ENCODE measurements at regions not wholly inside any gene's neighbourhood (a gene's known extent, or its start where the extent isn't known, plus 50 kb on each side); places are given as distances from the start of the nearest gene placed in this dataset.
"Not testable (repeated sequence)": the region's sequence is repeated elsewhere in the genome, so short reads cannot be mapped to it uniquely, and the experiment has no call there.

GRCh38 chr13:33556828-33557227, 261.1 kb upstream of the RFC3 start:
- TF ChIP-seq CTCF (IDR thresholded peaks at IDR 0.05; ENCODE audit: borderline replicate concordance), result no peak
- Histone ChIP-seq H3K4me1 (peaks cover 34% of the 10 kb centered on the region), H3K27ac (replicated peaks) (no peak overlapping the region), H3K9me3 (replicated peaks) (no peaks in the 10 kb centered on the region), H3K27me3 (ENCODE audit: low read depth) (no peaks in the 10 kb centered on the region), H3K4me3 (no peak overlapping the region), H3K36me3 (no peaks in the 10 kb centered on the region)
- no peak for DNase-seq
- intact Hi-C loops (cut with micrococcal nuclease), result no loop called here

DNA sequence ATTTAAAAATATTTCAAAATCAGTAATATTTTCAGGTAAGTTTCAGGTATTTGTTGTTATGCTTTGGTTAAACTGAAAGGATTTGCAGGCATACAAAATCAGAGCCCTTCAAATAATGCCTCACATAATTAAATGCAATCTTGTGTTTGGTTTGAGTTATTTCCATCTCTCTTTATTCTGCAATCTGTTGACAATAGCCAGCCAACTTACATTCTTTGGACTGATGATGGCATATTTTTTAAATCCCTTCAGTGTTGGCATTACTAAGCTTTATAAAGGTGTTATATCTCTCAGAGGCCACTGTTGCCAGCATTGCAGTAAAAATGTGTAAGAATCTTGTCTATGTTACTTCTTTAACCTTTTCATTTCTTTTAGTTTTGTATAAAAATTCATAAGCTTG, 257.2 kb upstream of the RFC3 start:
- Histone ChIP-seq H3K9me3 (replicated peaks) (no peaks in the 10 kb centered on the region), H3K4me1 (peaks cover 20% of the 10 kb centered on the region), H3K36me3 (no peaks in the 10 kb centered on the region), H3K27ac (replicated peaks) (no peak overlapping the region), H3K27me3 (ENCODE audit: low read depth) (no peaks in the 10 kb centered on the region), H3K4me3 (no peak overlapping the region)
- intact Hi-C loops (cut with micrococcal nuclease), result no loop called here
- no peak for DNase-seq
- TF ChIP-seq CTCF (IDR thresholded peaks at IDR 0.05; ENCODE audit: borderline replicate concordance), result no peak

DNA sequence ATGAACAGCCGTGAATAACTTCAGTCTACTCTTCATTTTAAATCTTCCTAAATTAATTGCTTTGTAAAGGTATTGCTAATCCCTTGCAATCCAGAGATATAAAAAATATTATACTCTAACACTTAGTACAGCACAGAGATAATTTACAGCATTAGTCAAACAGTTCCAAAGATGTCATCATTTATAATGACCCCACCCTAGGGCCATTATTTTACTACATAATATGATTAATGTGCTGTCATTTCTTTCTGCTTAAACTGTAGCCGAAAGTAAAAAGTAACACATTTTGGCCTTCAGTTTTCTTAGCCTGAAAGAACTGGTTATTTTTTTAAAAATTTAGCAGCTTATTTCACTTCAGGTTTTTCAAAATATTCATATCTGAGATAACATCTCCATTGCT, 256.3 kb upstream of the RFC3 start:
- Histone ChIP-seq H3K36me3 (no peaks in the 10 kb centered on the region), H3K27me3 (ENCODE audit: low read depth) (no peaks in the 10 kb centered on the region), H3K9me3 (replicated peaks) (no peaks in the 10 kb centered on the region), H3K27ac (replicated peaks) (no peak overlapping the region), H3K4me3 (no peak overlapping the region), H3K4me1 (peaks cover 26% of the 10 kb centered on the region)
- TF ChIP-seq CTCF (IDR thresholded peaks at IDR 0.05; ENCODE audit: borderline replicate concordance), result no peak
- intact Hi-C loops (cut with micrococcal nuclease), result no loop called here
- no peak for DNase-seq

GRCh38 chr13:33571618-33572017, 246.3 kb upstream of the RFC3 start:
- Histone ChIP-seq H3K4me3 (no peak overlapping the region), H3K36me3 (no peaks in the 10 kb centered on the region), H3K27ac (replicated peaks) (no peak overlapping the region), H3K4me1 (peaks cover 3% of the 10 kb centered on the region), H3K27me3 (ENCODE audit: low read depth) (no peaks in the 10 kb centered on the region), H3K9me3 (replicated peaks) (no peaks in the 10 kb centered on the region)
- intact Hi-C loops (cut with micrococcal nuclease), result no loop called here
- DNase-seq, result no peak
- TF ChIP-seq CTCF (IDR thresholded peaks at IDR 0.05; ENCODE audit: borderline replicate concordance), result no peak

DNA sequence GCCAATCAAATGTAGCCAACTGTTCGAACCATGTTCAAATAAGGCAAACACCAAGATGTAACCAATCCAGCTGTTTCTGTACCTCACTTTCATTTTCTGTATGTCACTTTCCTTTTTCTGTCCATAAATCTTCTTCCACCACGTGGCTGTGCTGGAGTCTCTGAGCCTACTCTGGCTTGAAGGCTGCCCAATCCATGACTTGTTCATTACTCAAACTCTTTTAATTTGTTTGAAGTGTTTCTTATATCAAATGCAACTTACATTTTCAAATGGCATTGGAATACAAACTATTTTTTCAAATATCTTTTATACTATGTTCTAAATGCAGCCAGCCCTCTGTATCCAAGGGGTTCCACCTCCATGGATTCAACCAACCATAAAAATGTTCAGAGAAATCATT, 245.6 kb upstream of the RFC3 start:
- H3K9me3 ChIP-seq (replicated peaks); H3K4me1 ChIP-seq; H3K27me3 ChIP-seq (ENCODE audit: low read depth); H3K4me3 ChIP-seq; intact Hi-C loops (cut with micrococcal nuclease); DNase-seq; H3K36me3 ChIP-seq; H3K27ac ChIP-seq (replicated peaks): not testable (repeated sequence)

GRCh38 chr13:33575378-33575777, 242.6 kb upstream of the RFC3 start:
- H3K4me3 ChIP-seq, result no peak overlapping the region
- no peak for TF ChIP-seq CTCF (IDR thresholded peaks at IDR 0.05; ENCODE audit: borderline replicate concordance)
- no peak overlapping the region for H3K27ac ChIP-seq (replicated peaks)
- no peaks in the 10 kb centered on the region for H3K27me3 ChIP-seq (ENCODE audit: low read depth)
- peaks cover 13% of the 10 kb centered on the region for H3K4me1 ChIP-seq
- H3K36me3 ChIP-seq, result no peaks in the 10 kb centered on the region
- no peaks in the 10 kb centered on the region for H3K9me3 ChIP-seq (replicated peaks)
- DNase-seq, result no peak
- intact Hi-C loops (cut with micrococcal nuclease), result no loop called here
